Spinal cord (tissue), 9 donors: ENCODE measurements at regions not wholly inside any gene's neighbourhood (a gene's known extent, or its start where the extent isn't known, plus 50 kb on each side); places are given as distances from the start of the nearest gene placed in this dataset.

Experiments used
- DNase-seq, 6 donors: peaks; one replicate each; pipeline versions ENCODE4 v3.0.0 to v3.0.0-alpha.2; 2013 to 2015; ENCODE audit warnings: low spot score in 6 of 6, low read depth in 4 of 6
- H3K27ac ChIP-seq: one replicate; pipeline ENCODE4 v1.5.1; 2013; ENCODE audit warnings: low read depth, low read length, control low read depth
- H3K27me3 ChIP-seq: one replicate; pipeline ENCODE4 v1.6.1; 2013; ENCODE audit warnings: low read length; ENCODE audit not compliant: control insufficient read depth, insufficient read depth
- H3K36me3 ChIP-seq: one replicate; pipeline ENCODE4 v1.6.1; 2013; ENCODE audit warnings: low read length; ENCODE audit not compliant: control insufficient read depth, insufficient read depth
- H3K4me1 ChIP-seq: one replicate; pipeline ENCODE4 v1.6.1; 2013; ENCODE audit warnings: low read length; ENCODE audit not compliant: control insufficient read depth, insufficient read depth
- H3K4me3 ChIP-seq: one replicate; pipeline ENCODE4 v1.5.1; 2013; ENCODE audit warnings: low read depth, low read length, control low read depth
- H3K9me3 ChIP-seq: one replicate; pipeline ENCODE4 v1.6.1; 2013; ENCODE audit warnings: low read length; ENCODE audit not compliant: control insufficient read depth, insufficient read depth
- WGBS: methylation state at CpG from one replicate; pipeline ENCODE4 v1.1.5; 2013; ENCODE audit warnings: missing lambda C conversion rate; ENCODE audit not compliant: insufficient coverage; 5-methylcytosine and 5-hydroxymethylcytosine counted together
- donor health status: healthy.

- DNase-seq: peak in 2 of 6 donors; percentile 5 to 88
- no peaks in the 10 kb centered on the region for H3K27me3 ChIP-seq
- no peaks in the 10 kb centered on the region for H3K4me1 ChIP-seq
- no peaks in the 10 kb centered on the region for H3K36me3 ChIP-seq
- 82% methylated on average over 4 of the region's 6 CpGs for WGBS
- no peaks in the 10 kb centered on the region for H3K9me3 ChIP-seq
- H3K27ac ChIP-seq: no peak overlapping the region
- no peak overlapping the region for H3K4me3 ChIP-seq
These were observed 392.4 kb downstream of the RNF144A start for GRCh38 chr2:7309582-7309981.

- DNase-seq: peak in 2 of 6 donors; percentile 21 to 40
- no peaks in the 10 kb centered on the region for H3K9me3 ChIP-seq
- H3K4me1 ChIP-seq: peaks cover 8% of the 10 kb centered on the region
- no peak overlapping the region for H3K27ac ChIP-seq
- no peak overlapping the region for H3K4me3 ChIP-seq
- WGBS: 70% methylated on average over 24 of the region's 24 CpGs
- no peaks in the 10 kb centered on the region for H3K36me3 ChIP-seq
- no peaks in the 10 kb centered on the region for H3K27me3 ChIP-seq
These were observed 407.5 kb downstream of the RNF144A start for GRCh38 chr2:7324706-7325105.

- Histone ChIP-seq H3K27ac (no peak overlapping the region), H3K36me3 (no peaks in the 10 kb centered on the region), H3K4me3 (no peak overlapping the region), H3K4me1 (peaks cover 8% of the 10 kb centered on the region), H3K27me3 (no peaks in the 10 kb centered on the region), H3K9me3 (no peaks in the 10 kb centered on the region)
- no peak for DNase-seq
- 78% methylated on average over 4 of the region's 4 CpGs for WGBS
These were observed 408.0 kb downstream of the RNF144A start for GRCh38 chr2:7325186-7325585.

GRCh38 chr2:7329465-7329864, 412.3 kb downstream of the RNF144A start:
- WGBS: no CpG with 5 or more reads among the region's 1 CpG
- no peak overlapping the region for H3K27ac ChIP-seq
- H3K4me1 ChIP-seq: peaks cover 4% of the 10 kb centered on the region
- DNase-seq: no peak
- no peaks in the 10 kb centered on the region for H3K36me3 ChIP-seq
- no peak overlapping the region for H3K4me3 ChIP-seq
- H3K27me3 ChIP-seq: no peaks in the 10 kb centered on the region
- H3K9me3 ChIP-seq: no peaks in the 10 kb centered on the region

- Histone ChIP-seq H3K4me1 (no peaks in the 10 kb centered on the region), H3K4me3 (no peak overlapping the region), H3K27ac (no peak overlapping the region), H3K36me3 (no peaks in the 10 kb centered on the region), H3K27me3 (no peaks in the 10 kb centered on the region), H3K9me3 (no peaks in the 10 kb centered on the region)
- DNase-seq: no peak
- no CpG with 5 or more reads among the region's 2 CpGs for WGBS
These were observed 416.1 kb downstream of the RNF144A start for GRCh38 chr2:7333189-7333765.

GRCh38 chr2:7333960-7334493, 416.8 kb downstream of the RNF144A start:
- Histone ChIP-seq H3K4me3 (no peak overlapping the region), H3K27me3 (no peaks in the 10 kb centered on the region), H3K36me3 (no peaks in the 10 kb centered on the region), H3K27ac (no peak overlapping the region), H3K4me1 (no peaks in the 10 kb centered on the region), H3K9me3 (no peaks in the 10 kb centered on the region)
- peak in 1 of 6 donors; percentile 52 for DNase-seq
- no CpG with 5 or more reads among the region's 5 CpGs for WGBS

- no peak for DNase-seq
- Histone ChIP-seq H3K9me3 (no peaks in the 10 kb centered on the region), H3K27ac (no peak overlapping the region), H3K4me1 (no peaks in the 10 kb centered on the region), H3K27me3 (no peaks in the 10 kb centered on the region), H3K36me3 (no peaks in the 10 kb centered on the region), H3K4me3 (no peak overlapping the region)
- WGBS: 88% methylated on average over 1 of the region's 3 CpGs
These were observed 421.7 kb downstream of the RNF144A start for GRCh38 chr2:7338961-7339360.

GRCh38 chr2:7346336-7346735, 429.1 kb downstream of the RNF144A start:
- 86% methylated on average over 2 of the region's 4 CpGs for WGBS

GRCh38 chr2:7348761-7349160, 431.5 kb downstream of the RNF144A start:
- Histone ChIP-seq H3K9me3 (no peaks in the 10 kb centered on the region), H3K27me3 (no peaks in the 10 kb centered on the region), H3K36me3 (no peaks in the 10 kb centered on the region), H3K4me3 (no peak overlapping the region), H3K4me1 (no peaks in the 10 kb centered on the region), H3K27ac (no peak overlapping the region)
- 100% methylated on average over 2 of the region's 2 CpGs for WGBS
- no peak for DNase-seq

More at GRCh38 chr2:7346336-7346735, 429.1 kb downstream of the RNF144A start:
- H3K36me3 ChIP-seq: no peaks in the 10 kb centered on the region
- no peak overlapping the region for H3K4me3 ChIP-seq
- H3K27me3 ChIP-seq: no peaks in the 10 kb centered on the region
- H3K4me1 ChIP-seq: no peaks in the 10 kb centered on the region
- H3K9me3 ChIP-seq: no peaks in the 10 kb centered on the region
- no peak overlapping the region for H3K27ac ChIP-seq
- no peak for DNase-seq

GRCh38 chr2:7352191-7352590, 435.0 kb downstream of the RNF144A start:
- 87% methylated on average over 5 of the region's 5 CpGs for WGBS
- Histone ChIP-seq H3K27ac (no peak overlapping the region), H3K4me1 (peaks cover 4% of the 10 kb centered on the region), H3K36me3 (no peaks in the 10 kb centered on the region), H3K9me3 (no peaks in the 10 kb centered on the region), H3K4me3 (no peak overlapping the region), H3K27me3 (no peaks in the 10 kb centered on the region)
- peak in 1 of 6 donors; percentile 89 for DNase-seq
